SK-N-SH (cell line): ENCODE measurements at regions not wholly inside any gene's neighbourhood (a gene's known extent, or its start where the extent isn't known, plus 50 kb on each side); places are given as distances from the start of the nearest gene placed in this dataset.

Source experiments
- CTCF ChIA-PET: fragments of 300-600, 350-600 bp; formaldehyde crosslinking; extraction: SDS; loops from one replicate; lab custom pipeline; 2021; lab: Yijun Ruan, JAX
- POLR2A ChIA-PET: fragments of 350-600 bp; sonication (Branson Sonifier 250); formaldehyde crosslinking; extraction: SDS; loops from one replicate; lab custom pipeline; 2020; ENCODE audit warnings: antibody characterized with exemption, inconsistent platforms; lab: Yijun Ruan, JAX
- DNase-seq: peaks from one replicate; pipeline ENCODE4 v3.0.0; 2012
- H2AFZ ChIP-seq: fragments of 200-600 bp; sonication (generic); 2 replicates; pipeline ENCODE4 v1.8.1; 2016; ENCODE audit warnings: antibody characterized with exemption, mild to moderate bottlenecking, low read depth
- H3F3A ChIP-seq: fragments of 200-600 bp; sonication (generic); replicated peaks from 2 replicates; pipeline ENCODE3; 2016; ENCODE audit warnings: antibody characterized with exemption, mild to moderate bottlenecking; ENCODE audit not compliant: insufficient read depth
- H3K27ac ChIP-seq, 2 experiments: fragments of 200-500 bp in 1 of 2; fragments of 200-600 bp in 1 of 2; sonication (Bioruptor generic) in 1 of 2; sonication (generic), shearing (Covaris generic) in 1 of 2; 2 replicates each; pipeline versions ENCODE4 v1.5.1 to v1.6.1; 2014 to 2016; ENCODE audit warnings: low read depth in 2 of 2, inconsistent platforms in 1 of 2, low read length in 1 of 2, mild to moderate bottlenecking in 1 of 2, mixed read lengths in 1 of 2
- H3K27me3 ChIP-seq: fragments of 200-600 bp; sonication (generic), shearing (Covaris generic); 2 replicates; pipeline ENCODE4 v1.6.1; 2016; ENCODE audit warnings: mixed run types; ENCODE audit not compliant: insufficient read depth
- H3K36me3 ChIP-seq, 2 experiments: fragments of 200-500 bp in 1 of 2; fragments of 200-600 bp in 1 of 2; sonication (Bioruptor generic) in 1 of 2; sonication (generic) in 1 of 2; replicated peaks in 1 of 2; 2 replicates each; pipeline versions ENCODE3 to v1.5.1; 2014 to 2016; ENCODE audit warnings: low read length in 1 of 2, mild to moderate bottlenecking in 1 of 2; ENCODE audit not compliant: insufficient read depth in 2 of 2, control insufficient read depth in 1 of 2
- H3K4me1 ChIP-seq, 2 experiments: fragments of 200-500 bp in 1 of 2; fragments of 200-600 bp in 1 of 2; sonication (Bioruptor generic) in 1 of 2; sonication (generic), shearing (Covaris generic) in 1 of 2; 2 replicates each; pipeline versions ENCODE4 v1.5.1 to v1.6.1; 2014 to 2016; ENCODE audit warnings: low read depth in 1 of 2, low read length in 1 of 2, mixed run types in 1 of 2; ENCODE audit not compliant: insufficient read depth in 2 of 2, control insufficient read depth in 1 of 2
- H3K4me2 ChIP-seq: fragments of 200-600 bp; sonication (generic), shearing (Covaris generic); 2 replicates; pipeline ENCODE4 v1.6.1; 2017; ENCODE audit warnings: mixed run types
- H3K4me3 ChIP-seq, 2 experiments: fragments of 200-500 bp in 1 of 2; fragments of 200-600 bp in 1 of 2; sonication (Bioruptor generic) in 1 of 2; sonication (generic), shearing (Covaris generic) in 1 of 2; 2 replicates each; pipeline versions ENCODE4 v1.5.1 to v1.8.1; 2014 to 2016; ENCODE audit warnings: low read depth in 2 of 2, inconsistent platforms in 1 of 2, low read length in 1 of 2, mild to moderate bottlenecking in 1 of 2, mixed read lengths in 1 of 2, moderate library complexity in 1 of 2
- H3K79me2 ChIP-seq: fragments of 200-600 bp; sonication (generic); 2 replicates; pipeline ENCODE4 v1.8.1; 2017; ENCODE audit warnings: mild to moderate bottlenecking; ENCODE audit not compliant: insufficient read depth
- H3K9ac ChIP-seq: fragments of 200-600 bp; sonication (generic); 2 replicates; pipeline ENCODE4 v1.6.1; 2017; ENCODE audit warnings: mixed run types
- H3K9me2 ChIP-seq: fragments of 200-600 bp; sonication (generic); 2 replicates; pipeline ENCODE4 v1.6.1; 2017; ENCODE audit warnings: mixed run types
- H3K9me3 ChIP-seq: fragments of 200-600 bp; sonication (generic); 2 replicates; pipeline ENCODE4 v1.6.1; 2017; ENCODE audit warnings: mixed run types, mild to moderate bottlenecking, moderate library complexity
- H4K20me1 ChIP-seq: fragments of 200-600 bp; sonication (generic); 2 replicates; pipeline ENCODE4 v1.6.1; 2017; ENCODE audit warnings: mild to moderate bottlenecking, mixed run types; ENCODE audit not compliant: insufficient read depth
- ELF1 ChIP-seq: IDR thresholded peaks from 2 replicates; pipeline ENCODE4 v1.4.0; 2012
- EP300 ChIP-seq, 2 experiments: IDR thresholded peaks; 2 replicates each; pipeline versions ENCODE4 v1.4.0 to v1.6.1; 2012; ENCODE audit warnings: borderline replicate concordance in 1 of 2, low read depth in 1 of 2, low read length in 1 of 2
- EZH2phosphoT487 ChIP-seq: fragments of 200-600 bp; sonication (generic); IDR thresholded peaks from 2 replicates; pipeline ENCODE4 v1.6.1; 2017; ENCODE audit warnings: low read depth, mixed run types, mild to moderate bottlenecking, antibody characterized with exemption, moderate library complexity, borderline replicate concordance
- FOXJ3 ChIP-seq: sonication (generic); formaldehyde crosslinking; IDR thresholded peaks from 2 replicates; pipeline ENCODE4 v1.5.1; 2020; ENCODE audit warnings: mild to moderate bottlenecking, missing genetic modification reagents
- GABPA ChIP-seq: IDR thresholded peaks from 2 replicates; pipeline ENCODE4 v1.4.0; 2012; ENCODE audit warnings: low read depth, mild to moderate bottlenecking
- GATA2 ChIP-seq: sonication (generic); formaldehyde crosslinking; IDR thresholded peaks from 2 replicates; pipeline ENCODE4 v1.5.0; 2020; ENCODE audit warnings: mild to moderate bottlenecking, missing genetic modification reagents
- RFX5 ChIP-seq: IDR thresholded peaks from 2 replicates; pipeline ENCODE4 v1.6.1; 2012; ENCODE audit warnings: mild to moderate bottlenecking, improper control_type of control experiment, low read length
- RXRA ChIP-seq: IDR thresholded peaks from 2 replicates; pipeline ENCODE4 v1.4.0; 2012; ENCODE audit warnings: low read depth, mild to moderate bottlenecking, borderline replicate concordance
- SMC3 ChIP-seq: IDR thresholded peaks from 2 replicates; pipeline ENCODE4 v1.6.1; 2012; ENCODE audit warnings: low read depth, low read length, improper control_type of control experiment
- TEAD4 ChIP-seq: IDR thresholded peaks from 2 replicates; pipeline ENCODE4 v1.4.0; 2012; ENCODE audit warnings: mild to moderate bottlenecking, borderline replicate concordance; ENCODE audit not compliant: insufficient read depth
- YY1 ChIP-seq: IDR thresholded peaks from 2 replicates; pipeline ENCODE4 v1.4.0; 2012; ENCODE audit warnings: low read depth, mild to moderate bottlenecking
- WGBS: methylation state at CpG from one replicate; pipeline ENCODE4 v1.1.6; 2017; ENCODE audit warnings: low lambda C conversion rate; 5-methylcytosine and 5-hydroxymethylcytosine counted together
- TF ChIP-seq, protein P1 (sequence below): IDR thresholded peaks from 2 replicates; pipeline ENCODE4 v1.4.0; 2012; ENCODE audit warnings: low read depth, borderline replicate concordance
- TF ChIP-seq, protein P2 (sequence below): IDR thresholded peaks from 2 replicates; pipeline ENCODE4 v1.4.0; 2012; ENCODE audit warnings: low read depth
- TF ChIP-seq, protein P3 (sequence below): fragments of 150-350 bp; IDR thresholded peaks from 2 replicates; pipeline ENCODE4 v1.6.1; 2016; ENCODE audit warnings: mild to moderate bottlenecking, low read depth, low read length
- TF ChIP-seq, protein P4 (sequence below): fragments of 200-600 bp; sonication (generic); IDR thresholded peaks from 2 replicates; pipeline ENCODE4 v1.6.1; 2017; ENCODE audit warnings: antibody characterized with exemption, mild to moderate bottlenecking, moderate library complexity
- TF ChIP-seq, protein P5 (sequence below): IDR thresholded peaks from 2 replicates; pipeline ENCODE4 v1.4.0; 2012; ENCODE audit warnings: low read depth, borderline replicate concordance
- TF ChIP-seq, protein P6 (sequence below): IDR thresholded peaks from 2 replicates; pipeline ENCODE4; 2012

DNA sequence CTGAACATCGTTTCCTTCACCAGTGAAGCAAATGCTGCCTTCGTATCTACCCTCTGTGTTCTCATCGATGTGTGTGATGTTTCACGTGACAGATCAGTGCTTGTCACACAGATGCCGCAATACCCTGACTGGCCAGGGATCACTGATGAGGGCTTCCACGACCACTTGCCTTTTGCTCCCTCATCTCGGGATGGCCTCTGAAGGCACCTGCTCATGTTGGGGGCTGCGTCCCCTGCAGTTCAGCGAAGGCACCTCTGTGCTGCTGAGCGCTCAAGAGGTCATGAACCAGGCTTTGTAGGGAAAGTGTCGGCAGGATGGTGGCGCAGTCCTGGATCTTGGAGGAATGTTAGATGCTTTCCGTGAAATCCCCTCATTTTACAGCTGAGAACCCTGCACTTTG, 79.2 kb upstream of the KLF13 start:
- Histone ChIP-seq H2AFZ (no peak overlapping the region), H3K4me2 (no peak overlapping the region), H3K27me3 (no peaks in the 10 kb centered on the region), H3K27ac (no peak overlapping the region), H3F3A (no peaks in the 10 kb centered on the region), H3K36me3 (no peaks in the 10 kb centered on the region), H4K20me1 (no peaks in the 10 kb centered on the region), H3K9ac (no peak overlapping the region), H3K79me2 (no peaks in the 10 kb centered on the region), H3K4me3 (no peak overlapping the region), H3K4me1 (no peaks in the 10 kb centered on the region), H3K9me3 (no peaks in the 10 kb centered on the region), H3K9me2 (no peaks in the 10 kb centered on the region)
- TF ChIP-seq, protein P1, sequence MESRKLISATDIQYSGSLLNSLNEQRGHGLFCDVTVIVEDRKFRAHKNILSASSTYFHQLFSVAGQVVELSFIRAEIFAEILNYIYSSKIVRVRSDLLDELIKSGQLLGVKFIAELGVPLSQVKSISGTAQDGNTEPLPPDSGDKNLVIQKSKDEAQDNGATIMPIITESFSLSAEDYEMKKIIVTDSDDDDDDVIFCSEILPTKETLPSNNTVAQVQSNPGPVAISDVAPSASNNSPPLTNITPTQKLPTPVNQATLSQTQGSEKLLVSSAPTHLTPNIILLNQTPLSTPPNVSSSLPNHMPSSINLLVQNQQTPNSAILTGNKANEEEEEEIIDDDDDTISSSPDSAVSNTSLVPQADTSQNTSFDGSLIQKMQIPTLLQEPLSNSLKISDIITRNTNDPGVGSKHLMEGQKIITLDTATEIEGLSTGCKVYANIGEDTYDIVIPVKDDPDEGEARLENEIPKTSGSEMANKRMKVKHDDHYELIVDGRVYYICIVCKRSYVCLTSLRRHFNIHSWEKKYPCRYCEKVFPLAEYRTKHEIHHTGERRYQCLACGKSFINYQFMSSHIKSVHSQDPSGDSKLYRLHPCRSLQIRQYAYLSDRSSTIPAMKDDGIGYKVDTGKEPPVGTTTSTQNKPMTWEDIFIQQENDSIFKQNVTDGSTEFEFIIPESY: no peak
- no peak for DNase-seq
- 71% methylated on average over 12 of the region's 13 CpGs for WGBS
- POLR2A ChIA-PET: no interaction called here
- CTCF ChIA-PET: interaction anchor here (0.9 kb wide), 1 partner anchor 32 kb away, joined by 3 read pairs; no protein-coding TSS in a partner anchor

DNA sequence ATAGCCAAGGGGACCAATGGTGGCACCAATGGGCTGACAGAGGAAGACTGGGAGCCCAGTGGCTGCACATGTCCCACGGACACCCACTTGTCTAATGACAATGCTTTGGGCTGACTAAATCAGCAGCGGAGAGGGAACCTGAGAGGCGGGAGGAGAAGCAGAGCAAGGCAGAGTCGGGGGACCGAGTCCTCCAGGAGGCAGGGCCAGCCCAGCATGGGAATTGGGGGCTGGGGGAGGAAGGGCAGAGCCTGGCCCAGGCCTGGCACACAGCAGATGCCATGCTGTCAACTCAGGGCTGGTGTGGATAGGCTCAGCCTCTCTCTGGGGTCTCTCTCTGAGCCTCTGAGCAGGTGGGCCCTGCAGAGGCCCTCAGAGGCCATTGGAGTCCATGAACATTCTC, 78.4 kb upstream of the KLF13 start:
- Histone ChIP-seq H3F3A (no peaks in the 10 kb centered on the region), H3K79me2 (no peaks in the 10 kb centered on the region), H3K9me3 (no peaks in the 10 kb centered on the region), H3K9me2 (no peaks in the 10 kb centered on the region), H3K27ac (no peak overlapping the region), H3K4me2 (no peak overlapping the region), H2AFZ (no peak overlapping the region), H3K36me3 (no peaks in the 10 kb centered on the region), H3K4me1 (no peaks in the 10 kb centered on the region), H3K27me3 (no peaks in the 10 kb centered on the region), H3K4me3 (no peak overlapping the region), H4K20me1 (no peaks in the 10 kb centered on the region), H3K9ac (no peak overlapping the region)
- ChIA-PET POLR2A (no interaction called here), CTCF (no interaction called here)
- TF ChIP-seq TEAD4 (no peak), ELF1 (no peak), RFX5 (no peak), EZH2phosphoT487 (no peak), YY1 (no peak), FOXJ3 (CRISPR knock-in tag) (no peak), RXRA (no peak), GABPA (no peak), EP300 (IDR thresholded peaks at IDR 0.05; ENCODE audit: borderline replicate concordance in 1 of 2, low read depth in 1 of 2, low read length in 1 of 2) (no peak), GATA2 (CRISPR knock-in tag) (no peak), SMC3 (no peak)
- TF ChIP-seq, protein P2, sequence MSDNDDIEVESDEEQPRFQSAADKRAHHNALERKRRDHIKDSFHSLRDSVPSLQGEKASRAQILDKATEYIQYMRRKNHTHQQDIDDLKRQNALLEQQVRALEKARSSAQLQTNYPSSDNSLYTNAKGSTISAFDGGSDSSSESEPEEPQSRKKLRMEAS: no peak
- TF ChIP-seq, protein P3, sequence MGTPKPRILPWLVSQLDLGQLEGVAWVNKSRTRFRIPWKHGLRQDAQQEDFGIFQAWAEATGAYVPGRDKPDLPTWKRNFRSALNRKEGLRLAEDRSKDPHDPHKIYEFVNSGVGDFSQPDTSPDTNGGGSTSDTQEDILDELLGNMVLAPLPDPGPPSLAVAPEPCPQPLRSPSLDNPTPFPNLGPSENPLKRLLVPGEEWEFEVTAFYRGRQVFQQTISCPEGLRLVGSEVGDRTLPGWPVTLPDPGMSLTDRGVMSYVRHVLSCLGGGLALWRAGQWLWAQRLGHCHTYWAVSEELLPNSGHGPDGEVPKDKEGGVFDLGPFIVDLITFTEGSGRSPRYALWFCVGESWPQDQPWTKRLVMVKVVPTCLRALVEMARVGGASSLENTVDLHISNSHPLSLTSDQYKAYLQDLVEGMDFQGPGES: no peak
- TF ChIP-seq, protein P4, sequence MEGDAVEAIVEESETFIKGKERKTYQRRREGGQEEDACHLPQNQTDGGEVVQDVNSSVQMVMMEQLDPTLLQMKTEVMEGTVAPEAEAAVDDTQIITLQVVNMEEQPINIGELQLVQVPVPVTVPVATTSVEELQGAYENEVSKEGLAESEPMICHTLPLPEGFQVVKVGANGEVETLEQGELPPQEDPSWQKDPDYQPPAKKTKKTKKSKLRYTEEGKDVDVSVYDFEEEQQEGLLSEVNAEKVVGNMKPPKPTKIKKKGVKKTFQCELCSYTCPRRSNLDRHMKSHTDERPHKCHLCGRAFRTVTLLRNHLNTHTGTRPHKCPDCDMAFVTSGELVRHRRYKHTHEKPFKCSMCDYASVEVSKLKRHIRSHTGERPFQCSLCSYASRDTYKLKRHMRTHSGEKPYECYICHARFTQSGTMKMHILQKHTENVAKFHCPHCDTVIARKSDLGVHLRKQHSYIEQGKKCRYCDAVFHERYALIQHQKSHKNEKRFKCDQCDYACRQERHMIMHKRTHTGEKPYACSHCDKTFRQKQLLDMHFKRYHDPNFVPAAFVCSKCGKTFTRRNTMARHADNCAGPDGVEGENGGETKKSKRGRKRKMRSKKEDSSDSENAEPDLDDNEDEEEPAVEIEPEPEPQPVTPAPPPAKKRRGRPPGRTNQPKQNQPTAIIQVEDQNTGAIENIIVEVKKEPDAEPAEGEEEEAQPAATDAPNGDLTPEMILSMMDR: no peak
- TF ChIP-seq, protein P5, sequence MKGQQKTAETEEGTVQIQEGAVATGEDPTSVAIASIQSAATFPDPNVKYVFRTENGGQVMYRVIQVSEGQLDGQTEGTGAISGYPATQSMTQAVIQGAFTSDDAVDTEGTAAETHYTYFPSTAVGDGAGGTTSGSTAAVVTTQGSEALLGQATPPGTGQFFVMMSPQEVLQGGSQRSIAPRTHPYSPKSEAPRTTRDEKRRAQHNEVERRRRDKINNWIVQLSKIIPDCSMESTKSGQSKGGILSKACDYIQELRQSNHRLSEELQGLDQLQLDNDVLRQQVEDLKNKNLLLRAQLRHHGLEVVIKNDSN: no peak
- TF ChIP-seq, protein P6, sequence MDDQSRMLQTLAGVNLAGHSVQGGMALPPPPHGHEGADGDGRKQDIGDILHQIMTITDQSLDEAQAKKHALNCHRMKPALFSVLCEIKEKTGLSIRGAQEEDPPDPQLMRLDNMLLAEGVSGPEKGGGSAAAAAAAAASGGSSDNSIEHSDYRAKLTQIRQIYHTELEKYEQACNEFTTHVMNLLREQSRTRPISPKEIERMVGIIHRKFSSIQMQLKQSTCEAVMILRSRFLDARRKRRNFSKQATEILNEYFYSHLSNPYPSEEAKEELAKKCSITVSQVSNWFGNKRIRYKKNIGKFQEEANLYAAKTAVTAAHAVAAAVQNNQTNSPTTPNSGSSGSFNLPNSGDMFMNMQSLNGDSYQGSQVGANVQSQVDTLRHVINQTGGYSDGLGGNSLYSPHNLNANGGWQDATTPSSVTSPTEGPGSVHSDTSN: no peak
- no peak for DNase-seq
- 59% methylated on average over 5 of the region's 5 CpGs for WGBS
